BJ (cell line): ENCODE measurements at regions not wholly inside any gene's neighbourhood (a gene's known extent, or its start where the extent isn't known, plus 50 kb on each side); places are given as distances from the start of the nearest gene placed in this dataset.

Experiments
- CTCF ChIA-PET: fragments of 350-600 bp; formaldehyde crosslinking; extraction: SDS; loops from one replicate; lab custom pipeline; 2021; ENCODE audit warnings: antibody characterized with exemption, inconsistent platforms; lab: Yijun Ruan, JAX
- POLR2A ChIA-PET: fragments of 300-600 bp; sonication (Branson Sonifier 250); formaldehyde crosslinking; extraction: SDS; loops from one replicate; lab custom pipeline; 2021; ENCODE audit warnings: antibody characterized with exemption; lab: Charles Lee
- DNase-seq: peaks from one replicate; pipeline ENCODE4 v3.0.0-alpha.2; 2011; ENCODE audit warnings: low read depth
- H3K27me3 ChIP-seq: 2 replicates; pipeline ENCODE4 v1.6.0; 2011; ENCODE audit warnings: low read length; ENCODE audit not compliant: control insufficient read depth, insufficient read depth
- H3K36me3 ChIP-seq: 2 replicates; pipeline ENCODE4 v1.5.1; 2011; ENCODE audit warnings: low read length; ENCODE audit not compliant: control insufficient read depth, insufficient read depth
- H3K4me3 ChIP-seq: 2 replicates; pipeline ENCODE4 v1.5.1; 2011; ENCODE audit warnings: low read depth, mild to moderate bottlenecking, control low read depth, low read length
- CTCF ChIP-seq: IDR thresholded peaks from 2 replicates; pipeline ENCODE4 v1.5.1; 2011; ENCODE audit warnings: low read depth, mild to moderate bottlenecking, control low read depth, inconsistent platforms, low read length, moderate library complexity; ENCODE audit not compliant: insufficient read depth

- Histone ChIP-seq H3K36me3 (no peaks in the 10 kb centered on the region), H3K27me3 (no peaks in the 10 kb centered on the region), H3K4me3 (no peak overlapping the region)
- DNase-seq, result no peak
- TF ChIP-seq CTCF, result no peak
- POLR2A ChIA-PET, result no interaction called here
- CTCF ChIA-PET, result no interaction called here
Measured at GRCh38 chr20:40462566-40462965, 226.5 kb downstream of the MAFB start.

GRCh38 chr20:40459299-40459698, 229.7 kb downstream of the MAFB start:
- DNase-seq, result no peak
- POLR2A ChIA-PET, result no interaction called here
- CTCF ChIA-PET, result no interaction called here
- Histone ChIP-seq H3K27me3 (no peaks in the 10 kb centered on the region; the same call in 1 of the 2 replicates), H3K4me3 (no peak overlapping the region), H3K36me3 (no peaks in the 10 kb centered on the region)
- TF ChIP-seq CTCF, result no peak

GRCh38 chr20:40457404-40457803, 231.6 kb downstream of the MAFB start:
- TF ChIP-seq CTCF, result no peak
- ChIA-PET CTCF (no interaction called here), POLR2A (no interaction called here)
- no peak for DNase-seq
- Histone ChIP-seq H3K4me3 (no peak overlapping the region), H3K36me3 (no peaks in the 10 kb centered on the region), H3K27me3 (no peaks in the 10 kb centered on the region; the same call in 1 of the 2 replicates)

- TF ChIP-seq CTCF, result no peak
- Histone ChIP-seq H3K36me3 (no peaks in the 10 kb centered on the region), H3K27me3 (no peaks in the 10 kb centered on the region; the same call in 1 of the 2 replicates), H3K4me3 (no peak overlapping the region)
- no peak for DNase-seq
- ChIA-PET POLR2A (no interaction called here), CTCF (no interaction called here)
Measured at GRCh38 chr20:40452758-40453157, 236.3 kb downstream of the MAFB start.

- Histone ChIP-seq H3K4me3 (no peak overlapping the region), H3K36me3 (no peaks in the 10 kb centered on the region), H3K27me3 (no peaks in the 10 kb centered on the region; the same call in 1 of the 2 replicates)
- ChIA-PET POLR2A (no interaction called here), CTCF (interaction anchor here (0.7 kb wide), 1 partner anchor 277 kb away, joined by 3 read pairs; no protein-coding TSS in a partner anchor)
- no peak for TF ChIP-seq CTCF
- no peak for DNase-seq
Measured at GRCh38 chr20:40451552-40451951, 237.5 kb downstream of the MAFB start.
